K562 (cell line): ENCODE measurements at regions not wholly inside any gene's neighbourhood (a gene's known extent, or its start where the extent isn't known, plus 50 kb on each side); places are given as distances from the start of the nearest gene placed in this dataset.
"Not testable (repeated sequence)": the region's sequence is repeated elsewhere in the genome, so short reads cannot be mapped to it uniquely, and the experiment has no call there.

Experiments used
- ATAC-seq: fragments of 200-7000 bp; cut with Tn5 transposase; 3 replicates; pipeline ENCODE4 v1.9.1; 2020; ENCODE audit warnings: moderate library complexity
- BruUV-seq: library from RNA; stranded (reverse); fragments of 400-500 nt; replicated peaks from 2 replicates; lab custom pipeline; 2021; lab: Mats Ljungman, UMichigan
- CTCF ChIA-PET: fragments of 300-600 bp; formaldehyde crosslinking; extraction: SDS; loops from one replicate; lab custom pipeline; 2021; ENCODE audit warnings: low intra/inter-chr PET ratio; lab: Yijun Ruan, JAX
- POLR2A ChIA-PET: fragments of 300-600, 350-650 bp; sonication (Branson Sonifier 250); formaldehyde crosslinking; extraction: SDS; loops from one replicate; lab custom pipeline; 2021; ENCODE audit warnings: antibody characterized with exemption, inconsistent platforms; lab: Yijun Ruan, JAX
- DNase-seq, 4 experiments: peaks; one replicate each; pipeline versions ENCODE4 v3.0.0 to v3.0.0-alpha.2; 2011 to 2018; ENCODE audit warnings: low spot score in 3 of 4, mixed read lengths in 3 of 4; ENCODE audit errors: extremely low read depth in 1 of 4
- FAIRE-seq: peaks from 2 replicates; lab custom pipeline; 2011; peaks lifted over from hg19 to GRCh38; lab: Jason Lieb, UNC
- H2AFZ ChIP-seq: 2 replicates; pipeline ENCODE4 v1.6.0; 2011; ENCODE audit warnings: low read depth, low read length, control low read depth, inconsistent platforms
- H3K27ac ChIP-seq: fragments of 200-600 bp; 3 replicates; pipeline ENCODE4 v1.8.0; 2011; ENCODE audit warnings: low read depth, mild to moderate bottlenecking, control low read depth, inconsistent platforms, low read length, moderate library complexity, mixed read lengths; ENCODE audit errors: extremely low read depth
- H3K27me3 ChIP-seq, 2 experiments: fragments of 300-600 bp in 1 of 2; 2 replicates in 1 of 2; 3 replicates in 1 of 2; pipeline versions ENCODE4 v1.6.0 to v1.8.0; 2011; ENCODE audit warnings: inconsistent platforms in 2 of 2, low read length in 2 of 2, mild to moderate bottlenecking in 1 of 2, mixed read lengths in 1 of 2, moderate library complexity in 1 of 2; ENCODE audit not compliant: control insufficient read depth in 2 of 2, insufficient read depth in 2 of 2
- H3K36me3 ChIP-seq: fragments of 300-600 bp; 3 replicates; pipeline ENCODE4 v1.8.0; 2011; ENCODE audit warnings: mild to moderate bottlenecking, low read length, inconsistent platforms; ENCODE audit not compliant: control insufficient read depth, insufficient read depth
- H3K4me1 ChIP-seq, 2 experiments: fragments of 200-600 bp in 1 of 2; replicated peaks in 1 of 2; 2 replicates in 1 of 2; 3 replicates in 1 of 2; pipeline versions ENCODE4 v1.5.1 to v1.8.0; 2011; ENCODE audit warnings: inconsistent platforms in 2 of 2, low read length in 2 of 2, mild to moderate bottlenecking in 1 of 2, mixed read lengths in 1 of 2, moderate library complexity in 1 of 2; ENCODE audit not compliant: control insufficient read depth in 2 of 2, insufficient read depth in 2 of 2
- H3K4me2 ChIP-seq: 2 replicates; pipeline ENCODE4 v1.6.1; 2011; ENCODE audit warnings: low read length, control low read depth, inconsistent platforms, mixed read lengths; ENCODE audit not compliant: insufficient read depth
- H3K4me3 ChIP-seq: fragments of 200-600 bp; sonication (generic), shearing (Covaris generic); 2 replicates; pipeline ENCODE4 v1.5.1; 2016; ENCODE audit warnings: control low read depth, inconsistent platforms
- H3K79me2 ChIP-seq: fragments of 200-600 bp; 3 replicates; pipeline ENCODE4 v1.8.0; 2011; ENCODE audit warnings: low read length, inconsistent platforms; ENCODE audit not compliant: control insufficient read depth, insufficient read depth
- H3K9ac ChIP-seq, 2 experiments: 2 replicates each; pipeline versions ENCODE4 v1.6.0 to v1.6.1; 2011; ENCODE audit warnings: low read depth in 2 of 2, low read length in 2 of 2, control low read depth in 1 of 2, inconsistent platforms in 1 of 2, mild to moderate bottlenecking in 1 of 2, mixed read lengths in 1 of 2; ENCODE audit not compliant: insufficient read depth in 1 of 2
- H3K9me1 ChIP-seq: one replicate; pipeline ENCODE4 v1.6.0; 2011; ENCODE audit warnings: inconsistent platforms, mild to moderate bottlenecking, low read length, moderate library complexity; ENCODE audit not compliant: control insufficient read depth, insufficient read depth
- H3K9me3 ChIP-seq: replicated peaks from 2 replicates; pipeline ENCODE4 v1.5.1; 2011; ENCODE audit warnings: low read depth, low read length, inconsistent platforms; ENCODE audit not compliant: control insufficient read depth, insufficient read depth
- H4K20me1 ChIP-seq: replicated peaks from 2 replicates; pipeline ENCODE4 v1.6.1; 2011; ENCODE audit warnings: low read length, inconsistent platforms, mixed read lengths; ENCODE audit not compliant: control insufficient read depth, insufficient read depth
- FOSL1 ChIP-seq: fragments of 200-800 bp; sonication (Bioruptor generic); conservative IDR thresholded peaks from 2 replicates; pipeline ENCODE4 v1.6.1; 2016; ENCODE audit warnings: missing genetic modification characterization, missing compliant biosample characterization
- HIVEP1 ChIP-seq: fragments of 250-450 bp; sonication (Bioruptor Pico); IDR thresholded peaks from 2 replicates; pipeline ENCODE4 v1.4.0; 2020; ENCODE audit warnings: mild to moderate bottlenecking
- KDM5B ChIP-seq: fragments of 200-600 bp; sonication (generic); IDR thresholded peaks from 2 replicates; pipeline ENCODE4 v1.6.1; 2012; ENCODE audit warnings: low read depth, mild to moderate bottlenecking, moderate library complexity, low read length, control low read depth, inconsistent platforms; ENCODE audit not compliant: insufficient replicate concordance
- PTBP1 ChIP-seq: fragments of 200-400 bp; formaldehyde crosslinking; IDR thresholded peaks from 2 replicates; pipeline ENCODE4 v1.6.1; 2017; ENCODE audit warnings: low read depth, low read length
- SMAD3 ChIP-seq: fragments of 450-650 bp; formaldehyde crosslinking; conservative IDR thresholded peaks from 2 replicates; pipeline ENCODE4 v1.4.0; 2020; ENCODE audit warnings: mild to moderate bottlenecking
- SMC3 ChIP-seq: conservative IDR thresholded peaks from 2 replicates; pipeline ENCODE4 v1.6.1; 2011; ENCODE audit warnings: low read depth, low read length, improper control_type of control experiment; ENCODE audit not compliant: insufficient read depth
- ZNF561 ChIP-seq: fragments of 450-650 bp; formaldehyde crosslinking; conservative IDR thresholded peaks from 2 replicates; pipeline ENCODE4 v1.4.0; 2020; ENCODE audit warnings: mild to moderate bottlenecking, moderate library complexity
- ZNF668 ChIP-seq: fragments of 250-450 bp; sonication (Bioruptor Pico); IDR thresholded peaks from 2 replicates; pipeline ENCODE4 v1.8.0; 2022; ENCODE audit warnings: mild to moderate bottlenecking, inconsistent platforms
- ZZZ3 ChIP-seq: fragments of 450-650 bp; IDR thresholded peaks from 2 replicates; pipeline ENCODE4 v1.6.1; 2016; ENCODE audit warnings: antibody characterized with exemption, mild to moderate bottlenecking, moderate library complexity
- WGBS: fragments of 100-300 bp; shearing (Covaris generic); methylation state at CpG from one replicate; pipeline ENCODE4 v1.1.6; 2016; ENCODE audit warnings: low coverage, mixed read lengths; ENCODE audit not compliant: insufficient coverage; ENCODE audit errors: missing lambda C conversion rate; 5-methylcytosine and 5-hydroxymethylcytosine counted together
- in situ Hi-C: fragments of 300-500 bp; cut with MboI; formaldehyde crosslinking; loops from 4 replicates; pipeline ENCODE4 v1.15.0; 2018; ENCODE audit warnings: inconsistent platforms, mixed read lengths
- intact Hi-C: fragments of 100-400 bp; cut with micrococcal nuclease; formaldehyde crosslinking; loops from 2 replicates; pipeline ENCODE4 v1.14.2; 2022

- TF ChIP-seq KDM5B (no peak), SMC3 (no peak), SMAD3 (CRISPR knock-in tag) (no peak), PTBP1 (no peak), ZNF668 (CRISPR knock-in tag) (no peak), FOSL1 (no peak), HIVEP1 (CRISPR knock-in tag) (no peak), ZNF561 (CRISPR knock-in tag) (no peak), ZZZ3 (no peak)
These were observed 451.2 kb downstream of the MIAT start (continued) for GRCh38 chr22:27108425-27109114.

- H3K9me3 ChIP-seq, H3K9ac ChIP-seq, FAIRE-seq, H3K79me2 ChIP-seq, BruUV-seq, in situ Hi-C loops, H3K27me3 ChIP-seq, POLR2A ChIA-PET, ATAC-seq, CTCF ChIA-PET, intact Hi-C loops, H3K36me3 ChIP-seq, H3K9me1 ChIP-seq, H3K4me2 ChIP-seq, H3K4me3 ChIP-seq, H4K20me1 ChIP-seq, DNase-seq, H2AFZ ChIP-seq, H3K27ac ChIP-seq, H3K4me1 ChIP-seq: not testable (repeated sequence)
- WGBS: 0% methylated on average over 2 of the region's 2 CpGs
These were observed 452.0 kb downstream of the MIAT start for GRCh38 chr22:27109406-27109805.
